ENCODE measurements at regions not wholly inside any gene's neighbourhood (a gene's known extent, or its start where the extent isn't known, plus 50 kb on each side); places are given as distances from the start of the nearest gene placed in this dataset.

- no peak for TF ChIP-seq TCF7L2 (IDR thresholded peaks at IDR 0.05; ENCODE audit: borderline replicate concordance, extremely low read depth, insufficient read depth, insufficient read length)
- no peak for TF ChIP-seq ATF3 (IDR thresholded peaks at IDR 0.05)
These were observed 131.5 kb upstream of the USP29 start for GRCh38 chr19:56988299-56988698.
